Amygdala (tissue), 56 donors: ENCODE measurements at regions not wholly inside any gene's neighbourhood (a gene's known extent, or its start where the extent isn't known, plus 50 kb on each side); places are given as distances from the start of the nearest gene placed in this dataset.
A peak's percentile ranks its signal among the peaks of the same experiment; 100 is the strongest.

Experiments
- DNase-seq, 56 donors: peaks; one replicate each; lab custom pipeline; 2025; lab: John Stamatoyannopoulos, UW

- no peak for DNase-seq
Observed at GRCh38 chr10:91335147-91335546, 75.0 kb upstream of the HECTD2 start.

- no peak for DNase-seq
Observed at GRCh38 chr10:91339729-91340128, 70.4 kb upstream of the HECTD2 start.

- DNase-seq: peak in 30 of 56 donors; percentile 2 to 55 (median 16)
Observed at GRCh38 chr10:91340613-91341362, 69.4 kb upstream of the HECTD2 start.

GRCh38 chr10:91341686-91342085 lies 68.5 kb upstream of the HECTD2 start:
- no peak for DNase-seq

- DNase-seq: no peak
Observed at GRCh38 chr10:91343010-91343409, 67.1 kb upstream of the HECTD2 start.

- DNase-seq: no peak
Observed at GRCh38 chr10:91344117-91344856, 65.9 kb upstream of the HECTD2 start.

- DNase-seq: no peak
Observed at GRCh38 chr10:91345716-91346115, 64.4 kb upstream of the HECTD2 start.

- no peak for DNase-seq
Observed at GRCh38 chr10:91347529-91347928, 62.6 kb upstream of the HECTD2 start.

GRCh38 chr10:91349381-91349780 lies 60.8 kb upstream of the HECTD2 start:
- peak in 3 of 56 donors; percentile 4 to 44 (median 8) for DNase-seq

GRCh38 chr10:91350651-91351081 lies 59.5 kb upstream of the HECTD2 start:
- DNase-seq: no peak

- DNase-seq: no peak
Observed at GRCh38 chr10:91352760-91353159, 57.4 kb upstream of the HECTD2 start.

GRCh38 chr10:91354166-91355075 lies 55.7 kb upstream of the HECTD2 start:
- peak in 5 of 56 donors; percentile 2 to 38 (median 17) for DNase-seq

- DNase-seq: no peak
Observed at GRCh38 chr10:91355998-91356397, 54.1 kb upstream of the HECTD2 start.

GRCh38 chr10:91357497-91357896 lies 52.6 kb upstream of the HECTD2 start:
- DNase-seq: no peak
